ENCODE measurements at regions not wholly inside any gene's neighbourhood (a gene's known extent, or its start where the extent isn't known, plus 50 kb on each side); places are given as distances from the start of the nearest gene placed in this dataset.
"Not testable (repeated sequence)": the region's sequence is repeated elsewhere in the genome, so short reads cannot be mapped to it uniquely, and the experiment has no call there.

GRCh38 chr20:30164389-30164788 is 1093.1 kb upstream of the DEFB115 start:
- not testable (repeated sequence) for DNase-seq

GRCh38 chr20:30167540-30167939 is 1089.9 kb upstream of the DEFB115 start:
- no peak for DNase-seq

DNA sequence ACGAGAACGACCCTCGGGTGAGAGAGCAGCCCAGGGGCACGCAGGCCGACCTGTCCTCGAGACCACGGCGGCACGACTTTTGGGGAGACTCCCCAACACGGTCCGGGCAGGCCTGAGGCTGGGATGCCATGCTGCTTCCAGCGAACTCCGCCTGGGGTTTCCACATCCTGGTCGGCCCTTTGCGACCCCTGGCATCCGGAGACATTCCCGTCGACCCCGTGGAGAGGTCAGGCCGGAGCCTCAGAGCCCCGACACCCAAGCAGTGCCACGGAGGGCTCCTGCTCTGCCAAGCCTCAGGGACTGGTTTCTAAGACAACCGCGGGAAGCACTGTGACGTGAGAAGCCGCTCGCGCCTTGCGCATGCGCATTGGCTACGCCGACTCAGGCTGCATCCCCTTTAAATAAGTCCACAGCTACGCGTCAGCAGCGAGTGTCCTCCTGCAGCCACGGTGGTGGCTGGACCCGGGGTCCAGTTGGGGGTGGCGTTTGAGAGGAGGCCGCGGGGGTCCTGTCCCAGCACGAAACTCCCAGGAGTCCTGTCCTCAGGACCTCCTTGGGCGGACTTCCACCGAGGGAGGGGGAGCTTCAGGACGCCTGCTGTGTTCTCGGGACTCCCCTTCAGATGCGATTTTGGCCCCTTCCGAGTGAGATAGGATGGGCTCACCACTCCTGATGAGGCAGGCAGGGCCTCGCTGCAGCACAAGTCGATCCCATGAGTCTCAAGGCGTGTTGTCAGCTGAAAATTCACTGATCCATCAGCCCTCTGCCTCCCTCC is 1089.3 kb upstream of the DEFB115 start:
- peak in 2 of 5 donors; percentile 16 to 37 for DNase-seq

DNA sequence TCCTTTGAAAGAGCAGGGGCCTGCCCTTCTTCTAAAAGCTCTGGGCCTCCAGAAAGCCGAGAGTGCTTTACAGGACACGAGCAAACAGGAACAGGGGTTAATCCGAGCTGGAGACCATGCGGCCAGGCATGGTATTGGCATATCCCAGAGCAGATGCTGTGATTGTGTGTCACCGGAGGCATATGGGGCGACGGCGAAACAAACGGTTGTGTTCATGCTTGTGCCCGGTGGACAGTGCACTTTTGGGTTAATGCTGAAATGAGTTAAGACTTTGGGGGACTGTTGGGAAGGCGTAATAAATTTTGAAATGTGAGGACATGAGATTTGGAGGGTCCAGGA is 1088.7 kb upstream of the DEFB115 start:
- DNase-seq = no peak

- DNase-seq = no peak
Observed at GRCh38 chr20:30175681-30176080, 1081.8 kb upstream of the DEFB115 start.

- not testable (repeated sequence) for DNase-seq
Observed at GRCh38 chr20:30183124-30183523, 1074.3 kb upstream of the DEFB115 start.

DNA sequence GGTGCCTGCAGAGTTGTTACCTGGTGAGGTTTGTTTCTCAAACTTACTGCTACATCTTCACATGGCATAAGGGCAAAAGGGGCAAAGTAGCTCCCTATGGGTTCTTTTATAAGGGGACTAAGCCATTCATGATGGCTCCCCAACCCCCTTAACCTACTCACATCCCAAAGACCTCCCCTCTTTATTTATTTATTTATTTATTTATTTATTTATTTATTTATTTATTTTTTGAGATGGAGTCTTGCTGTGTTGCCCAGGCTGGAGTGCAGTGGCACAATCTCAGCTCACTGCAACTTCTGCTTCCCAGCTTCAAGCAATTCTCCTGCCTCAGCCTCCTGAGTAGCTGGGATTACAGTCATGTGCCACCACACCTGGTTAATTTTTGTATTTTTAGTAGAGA is 1065.7 kb upstream of the DEFB115 start:
- DNase-seq = not testable (repeated sequence)

DNA sequence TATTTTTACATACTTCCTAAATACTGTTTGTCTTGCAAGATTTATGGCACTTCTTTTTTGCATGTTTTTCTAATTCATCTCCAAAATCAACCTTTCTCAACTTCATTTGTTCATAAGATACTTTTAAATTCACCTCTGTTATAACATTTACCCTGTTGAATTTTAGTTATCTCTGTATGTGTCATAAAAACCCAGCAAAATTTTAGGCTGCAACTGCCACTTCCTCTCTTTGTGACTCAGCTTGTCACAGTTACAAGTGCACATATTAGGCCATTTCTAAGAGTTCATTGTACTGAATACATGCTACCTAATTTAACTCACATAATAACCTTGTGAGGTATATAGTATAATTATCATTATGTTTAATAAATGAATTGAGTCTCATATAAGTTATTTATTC is 1023.0 kb upstream of the DEFB115 start:
- peak in 1 of 5 donors; percentile 1 for DNase-seq

GRCh38 chr20:30275073-30275472 is 982.4 kb upstream of the DEFB115 start:
- DNase-seq = not testable (repeated sequence)

DNA sequence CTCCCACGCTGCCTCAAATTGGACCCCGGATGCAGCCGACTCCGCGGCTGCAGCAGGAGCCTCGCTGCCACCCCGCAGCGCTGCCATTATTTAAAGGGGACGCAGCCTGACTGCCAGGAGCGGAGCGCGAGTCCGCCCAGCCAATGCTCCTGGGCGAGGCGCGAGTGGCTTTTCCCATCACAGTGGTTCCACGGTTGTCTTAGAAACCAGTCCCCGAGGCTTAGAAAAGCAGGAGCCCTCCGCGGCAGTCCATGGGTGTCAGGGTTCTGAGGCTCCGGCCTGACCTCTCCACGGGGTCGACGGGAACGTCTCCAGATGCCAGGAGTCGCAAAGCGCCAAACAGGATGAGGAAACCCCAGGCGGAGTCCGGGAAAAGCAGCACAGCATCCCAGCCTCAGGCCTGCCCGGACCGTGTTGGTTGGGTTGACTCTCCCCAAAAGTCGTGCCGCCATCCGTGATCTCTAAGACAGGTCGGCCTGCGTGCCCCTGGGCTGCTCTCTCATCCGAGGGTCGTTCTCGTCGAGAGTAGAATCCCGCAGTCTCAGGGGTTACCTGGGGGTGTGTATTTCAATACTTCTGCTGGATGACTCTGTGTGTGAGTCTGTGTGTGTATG is 975.8 kb upstream of the DEFB115 start:
- no peak for DNase-seq

- peak; percentile 62 to 81 (median 72) for DNase-seq
Observed at GRCh38 chr20:30283476-30284280, 973.8 kb upstream of the DEFB115 start.

DNA sequence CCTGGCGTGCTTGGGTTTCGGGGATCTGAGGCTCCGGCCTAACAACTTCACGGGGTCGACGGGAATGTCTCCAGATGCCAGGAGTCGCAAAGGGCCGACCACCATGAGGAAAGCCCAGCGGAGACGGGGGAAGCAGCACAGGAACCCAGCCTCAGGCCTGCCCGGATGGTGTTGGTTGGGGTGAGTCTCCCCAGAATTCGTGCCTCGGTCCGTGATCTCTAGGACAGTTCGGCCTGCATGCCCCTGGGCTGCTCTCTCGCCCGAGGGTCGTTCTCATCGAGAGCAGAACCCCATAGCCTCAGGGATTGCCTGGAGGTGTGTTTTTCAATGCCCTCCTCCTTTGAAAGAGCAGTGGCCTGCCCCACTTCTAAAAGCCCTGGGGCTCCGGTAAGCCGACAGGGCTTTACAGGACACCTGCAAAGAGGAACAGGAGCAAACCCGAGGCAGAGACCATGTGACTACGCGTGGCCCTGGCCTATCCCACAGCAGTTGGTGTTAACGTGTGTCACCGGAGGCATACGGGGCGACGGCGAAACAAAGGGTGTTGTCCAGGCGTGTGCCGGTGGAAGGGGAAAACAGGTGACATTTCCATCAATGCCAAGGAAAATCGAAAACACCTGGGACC is 973.1 kb upstream of the DEFB115 start:
- no peak for DNase-seq

- DNase-seq = no peak
Observed at GRCh38 chr20:30285677-30286076, 971.8 kb upstream of the DEFB115 start.

- no peak for DNase-seq
Observed at GRCh38 chr20:30286157-30286556, 971.3 kb upstream of the DEFB115 start.

DNA sequence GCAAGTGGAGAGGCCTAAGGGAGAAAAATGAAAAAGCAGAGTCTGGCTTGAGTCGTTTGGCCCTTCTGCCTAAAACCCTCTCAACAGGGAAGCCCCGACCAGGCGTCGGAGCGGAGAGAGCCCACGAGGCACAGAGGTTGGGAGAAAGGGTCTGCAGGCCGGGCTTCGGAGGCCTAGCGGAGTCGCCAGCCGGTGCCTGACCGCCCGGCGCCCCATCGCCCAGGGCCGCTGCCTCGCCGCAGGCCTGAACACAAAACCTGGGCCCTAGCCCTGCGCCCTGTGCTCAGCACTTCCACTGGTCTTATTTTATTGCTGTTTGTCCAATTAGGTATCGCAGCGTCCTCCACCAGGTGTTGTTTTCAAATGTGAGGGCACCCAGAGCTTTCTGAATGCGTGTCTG is 970.0 kb upstream of the DEFB115 start:
- DNase-seq = not testable (repeated sequence)

DNA sequence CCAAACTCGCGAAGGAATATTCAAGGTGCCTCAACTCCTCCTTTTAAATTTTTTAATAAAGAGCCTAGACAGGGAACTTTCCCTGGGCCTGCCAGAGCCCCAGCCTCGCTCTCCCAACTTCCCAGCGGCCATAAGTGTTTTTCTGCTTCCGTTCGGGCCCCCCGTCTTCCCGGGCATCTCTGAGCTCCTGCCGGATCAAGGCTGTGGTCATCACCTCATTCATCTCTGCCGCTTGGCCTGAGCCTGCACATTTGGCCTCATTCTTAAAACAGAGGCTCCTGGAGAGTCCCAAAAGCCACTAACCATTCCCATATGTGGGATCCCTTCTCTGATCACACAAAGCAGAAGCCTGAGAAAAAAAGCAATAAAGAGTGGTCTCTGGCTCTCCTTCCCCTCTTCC is 969.1 kb upstream of the DEFB115 start:
- DNase-seq = no peak

- DNase-seq = not testable (repeated sequence)
Observed at GRCh38 chr20:30289049-30289448, 968.4 kb upstream of the DEFB115 start.

DNA sequence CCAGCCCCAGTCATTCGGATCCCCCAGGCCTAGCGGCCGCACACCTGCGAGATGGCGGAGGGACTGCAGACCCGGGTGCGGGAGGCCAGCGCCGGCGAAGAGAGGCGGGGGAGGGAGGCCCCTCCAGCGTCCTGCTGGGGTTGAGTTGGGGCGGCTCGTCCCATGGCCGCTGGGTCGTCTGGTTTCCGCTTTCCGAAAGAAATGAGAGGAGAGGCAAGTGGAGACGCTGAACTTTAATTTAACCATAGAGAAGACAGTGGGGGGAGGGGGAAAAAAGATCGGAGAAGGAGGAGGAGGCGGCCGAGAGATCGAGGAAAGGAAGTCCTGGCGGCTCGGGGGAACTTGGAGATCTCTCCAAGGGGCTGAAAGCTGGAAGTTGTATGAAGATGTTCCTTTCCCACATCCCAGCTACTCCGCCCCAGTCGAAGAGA is 967.7 kb upstream of the DEFB115 start:
- DNase-seq = not testable (repeated sequence)

GRCh38 chr20:30290361-30291063 is 967.0 kb upstream of the DEFB115 start:
- peak in 1 of 5 donors; percentile 25 for DNase-seq

- not testable (repeated sequence) for DNase-seq
Observed at GRCh38 chr20:30291064-30291379, 966.4 kb upstream of the DEFB115 start.

GRCh38 chr20:30291686-30292085 is 965.8 kb upstream of the DEFB115 start:
- not testable (repeated sequence) for DNase-seq

- not testable (repeated sequence) for DNase-seq
Observed at GRCh38 chr20:30295396-30295795, 962.1 kb upstream of the DEFB115 start.

DNA sequence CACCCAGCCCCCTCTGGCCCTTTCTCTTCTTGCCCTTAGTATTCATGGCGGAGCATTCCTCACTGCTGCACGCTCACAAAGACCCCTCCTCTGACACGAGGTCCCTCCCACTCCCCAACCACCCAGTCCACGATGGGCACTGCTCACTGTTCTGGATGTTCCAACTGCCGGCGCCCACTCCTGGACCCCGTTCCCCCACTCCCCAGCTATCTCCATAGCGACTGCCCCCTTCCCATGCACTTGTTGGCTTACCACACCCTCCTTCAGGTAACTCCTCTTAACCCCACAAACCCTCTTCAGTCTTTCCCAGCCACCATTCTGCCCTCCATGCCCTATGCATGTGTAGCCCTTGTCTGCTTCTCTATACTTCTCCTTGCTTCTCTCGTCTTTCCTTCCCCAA is 961.5 kb upstream of the DEFB115 start:
- DNase-seq = not testable (repeated sequence)
